GM23338 (cell line): ENCODE measurements at regions not wholly inside any gene's neighbourhood (a gene's known extent, or its start where the extent isn't known, plus 50 kb on each side); places are given as distances from the start of the nearest gene placed in this dataset.

Experiments used
- ATAC-seq: fragments of 200-7000 bp; cut with Tn5 transposase; 3 replicates; pipeline ENCODE4 v1.9.1; 2020
- DNase-seq: peaks from one replicate; pipeline ENCODE4 v3.0.0-alpha.2; 2015; ENCODE audit warnings: low spot score
- H2AFZ ChIP-seq: fragments of 200-600 bp; sonication (generic); 2 replicates; pipeline ENCODE4 v1.8.0; 2016; ENCODE audit warnings: antibody characterized with exemption, mild to moderate bottlenecking, moderate library complexity
- H3F3A ChIP-seq: fragments of 200-600 bp; sonication (generic); replicated peaks from 2 replicates; pipeline ENCODE4 v1.8.0; 2017; ENCODE audit warnings: antibody characterized with exemption, mixed run types, low read depth
- H3K27ac ChIP-seq: fragments of 200-600 bp; sonication (generic); 2 replicates; pipeline ENCODE4 v1.6.1; 2016; ENCODE audit warnings: low read depth
- H3K27me3 ChIP-seq: fragments of 200-600 bp; sonication (generic); 2 replicates; pipeline ENCODE4 v1.8.0; 2016; ENCODE audit warnings: mild to moderate bottlenecking, mixed run types, moderate library complexity; ENCODE audit not compliant: insufficient read depth
- H3K36me3 ChIP-seq: fragments of 200-600 bp; sonication (generic); 2 replicates; pipeline ENCODE4 v1.8.0; 2016; ENCODE audit warnings: mild to moderate bottlenecking; ENCODE audit not compliant: insufficient read depth
- H3K4me1 ChIP-seq: fragments of 200-600 bp; sonication (generic); 2 replicates; pipeline ENCODE4 v1.8.0; 2016; ENCODE audit warnings: mild to moderate bottlenecking, moderate library complexity; ENCODE audit not compliant: insufficient read depth
- H3K4me2 ChIP-seq: fragments of 200-600 bp; sonication (generic); 2 replicates; pipeline ENCODE4 v1.7.1; 2017; ENCODE audit warnings: mixed run types
- H3K4me3 ChIP-seq: fragments of 200-600 bp; sonication (generic); 2 replicates; pipeline ENCODE4 v1.6.1; 2016; ENCODE audit warnings: mixed run types
- H3K79me2 ChIP-seq: fragments of 200-600 bp; sonication (generic); replicated peaks from 2 replicates; pipeline ENCODE4 v1.8.0; 2017; ENCODE audit warnings: mild to moderate bottlenecking; ENCODE audit not compliant: insufficient read depth
- H3K9me2 ChIP-seq: fragments of 200-600 bp; sonication (generic); 2 replicates; pipeline ENCODE4 v1.8.0; 2017; ENCODE audit not compliant: insufficient read depth
- H4K20me1 ChIP-seq: fragments of 200-600 bp; sonication (generic); replicated peaks from 2 replicates; pipeline ENCODE4 v1.8.0; 2017; ENCODE audit warnings: mild to moderate bottlenecking; ENCODE audit not compliant: insufficient read depth
- H3K27ac Mint-ChIP-seq: 2 replicates; pipeline ENCODE4 v1.8.0; 2020; ENCODE audit warnings: inconsistent platforms, mild to moderate bottlenecking, moderate library complexity, mixed read lengths
- H3K27me3 Mint-ChIP-seq: 3 replicates; pipeline ENCODE4 v1.8.0; 2022; ENCODE audit warnings: low read depth, mild to moderate bottlenecking, moderate library complexity, mixed read lengths, inconsistent platforms; ENCODE audit not compliant: insufficient read depth, poor library complexity
- H3K36me3 Mint-ChIP-seq: 3 replicates; pipeline ENCODE4 v1.8.0; 2021; ENCODE audit warnings: low read depth, mild to moderate bottlenecking, inconsistent platforms, moderate library complexity, mixed read lengths
- H3K4me1 Mint-ChIP-seq: 3 replicates; pipeline ENCODE4 v1.8.0; 2020; ENCODE audit warnings: mild to moderate bottlenecking, inconsistent platforms, mixed read lengths
- H3K4me3 Mint-ChIP-seq: 3 replicates; pipeline ENCODE4 v1.8.0; 2021; ENCODE audit warnings: moderate library complexity, mild to moderate bottlenecking, inconsistent platforms, mixed read lengths
- H3K9me3 Mint-ChIP-seq: 3 replicates; pipeline ENCODE4 v1.8.0; 2020; ENCODE audit warnings: moderate library complexity, mild to moderate bottlenecking, inconsistent platforms, mixed read lengths
- CREB1 ChIP-seq: fragments of 250-450 bp; sonication (Bioruptor Pico); IDR thresholded peaks from 2 replicates; pipeline ENCODE4 v1.5.0; 2020; ENCODE audit warnings: low read depth, mild to moderate bottlenecking, moderate library complexity
- ETS1 ChIP-seq: IDR thresholded peaks from 2 replicates; pipeline ENCODE4 v1.6.1; 2016; ENCODE audit warnings: antibody characterized with exemption
- EZH2 ChIP-seq: fragments of 200-600 bp; sonication (generic); IDR thresholded peaks from one replicate; pipeline ENCODE4 v1.8.0; 2017; ENCODE audit warnings: antibody characterized with exemption, mild to moderate bottlenecking, low read depth; ENCODE audit not compliant: unreplicated experiment
- EZH2phosphoT487 ChIP-seq: fragments of 200-600 bp; sonication (generic); IDR thresholded peaks from one replicate; pipeline ENCODE4 v1.8.1; 2018; ENCODE audit warnings: antibody characterized with exemption; ENCODE audit not compliant: unreplicated experiment
- JUNB ChIP-seq: IDR thresholded peaks from one replicate; pipeline ENCODE4 v1.6.1; 2016; ENCODE audit warnings: antibody characterized with exemption; ENCODE audit not compliant: unreplicated experiment
- NANOG ChIP-seq: IDR thresholded peaks from 2 replicates; pipeline ENCODE4 v1.6.1; 2016; ENCODE audit warnings: antibody characterized with exemption, borderline replicate concordance
- POLR2AphosphoS5 ChIP-seq: IDR thresholded peaks from 2 replicates; pipeline ENCODE4 v1.6.1; 2016; ENCODE audit warnings: antibody characterized with exemption, low read depth
- STAT1 ChIP-seq: IDR thresholded peaks from one replicate; pipeline ENCODE4 v1.6.1; 2016; ENCODE audit warnings: antibody characterized with exemption; ENCODE audit not compliant: unreplicated experiment
- ZNF114 ChIP-seq: fragments of 250-450 bp; sonication (Bioruptor Pico); IDR thresholded peaks from 2 replicates; pipeline ENCODE4 v1.5.0; 2020; ENCODE audit warnings: mild to moderate bottlenecking, moderate library complexity
- TF ChIP-seq, protein P1 (sequence below), 2 experiments: fragments of 200-600 bp in 1 of 2; sonication (generic) in 1 of 2; conservative IDR thresholded peaks; 2 replicates each; pipeline versions ENCODE4 v1.5.1 to v1.6.1; 2016 to 2017; ENCODE audit warnings: antibody characterized with exemption in 2 of 2, low read depth in 2 of 2, mild to moderate bottlenecking in 2 of 2, moderate library complexity in 1 of 2
- TF ChIP-seq, protein P2 (sequence below): IDR thresholded peaks from one replicate; pipeline ENCODE4 v1.6.1; 2018; ENCODE audit warnings: antibody characterized with exemption; ENCODE audit not compliant: unreplicated experiment

DNA sequence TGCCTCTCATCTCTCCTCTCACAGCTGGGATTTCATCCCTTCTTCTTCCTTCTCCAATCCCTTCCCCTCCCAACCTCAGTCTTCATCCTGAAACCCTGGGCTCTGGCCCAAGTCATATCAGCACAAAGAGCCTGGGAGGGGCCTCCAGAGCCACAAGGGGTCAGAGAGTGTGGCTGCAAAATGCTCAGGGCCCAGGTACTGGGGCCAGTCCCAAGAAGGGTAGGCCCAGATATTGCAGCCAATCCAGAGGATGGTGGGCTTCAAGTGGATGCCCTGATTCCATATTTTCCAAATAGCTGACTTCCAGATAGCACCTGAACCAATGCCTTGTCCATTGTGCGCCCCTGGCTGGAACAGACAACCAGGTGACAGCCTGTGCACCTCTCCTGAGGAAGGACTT is 193.9 kb downstream of the MED10 start:
- Histone ChIP-seq H2AFZ (no peak overlapping the region), H3K4me3 (no peak overlapping the region), H3F3A (no peaks in the 10 kb centered on the region), H3K4me1 (no peaks in the 10 kb centered on the region), H3K4me2 (no peak overlapping the region), H3K27ac (no peak overlapping the region), H3K9me2 (no peaks in the 10 kb centered on the region), H3K27me3 (no peaks in the 10 kb centered on the region), H3K79me2 (no peaks in the 10 kb centered on the region), H3K36me3 (no peaks in the 10 kb centered on the region), H4K20me1 (no peaks in the 10 kb centered on the region)
- TF ChIP-seq CREB1 (CRISPR knock-in tag) = no peak
- TF ChIP-seq NANOG = no peak
- TF ChIP-seq, protein P1, sequence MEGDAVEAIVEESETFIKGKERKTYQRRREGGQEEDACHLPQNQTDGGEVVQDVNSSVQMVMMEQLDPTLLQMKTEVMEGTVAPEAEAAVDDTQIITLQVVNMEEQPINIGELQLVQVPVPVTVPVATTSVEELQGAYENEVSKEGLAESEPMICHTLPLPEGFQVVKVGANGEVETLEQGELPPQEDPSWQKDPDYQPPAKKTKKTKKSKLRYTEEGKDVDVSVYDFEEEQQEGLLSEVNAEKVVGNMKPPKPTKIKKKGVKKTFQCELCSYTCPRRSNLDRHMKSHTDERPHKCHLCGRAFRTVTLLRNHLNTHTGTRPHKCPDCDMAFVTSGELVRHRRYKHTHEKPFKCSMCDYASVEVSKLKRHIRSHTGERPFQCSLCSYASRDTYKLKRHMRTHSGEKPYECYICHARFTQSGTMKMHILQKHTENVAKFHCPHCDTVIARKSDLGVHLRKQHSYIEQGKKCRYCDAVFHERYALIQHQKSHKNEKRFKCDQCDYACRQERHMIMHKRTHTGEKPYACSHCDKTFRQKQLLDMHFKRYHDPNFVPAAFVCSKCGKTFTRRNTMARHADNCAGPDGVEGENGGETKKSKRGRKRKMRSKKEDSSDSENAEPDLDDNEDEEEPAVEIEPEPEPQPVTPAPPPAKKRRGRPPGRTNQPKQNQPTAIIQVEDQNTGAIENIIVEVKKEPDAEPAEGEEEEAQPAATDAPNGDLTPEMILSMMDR (conservative IDR thresholded peaks at IDR 0.05; ENCODE audit: low read depth in 2 of 2) = no peak
- no peak for TF ChIP-seq ETS1
- no peak for TF ChIP-seq JUNB
- TF ChIP-seq, protein P2, sequence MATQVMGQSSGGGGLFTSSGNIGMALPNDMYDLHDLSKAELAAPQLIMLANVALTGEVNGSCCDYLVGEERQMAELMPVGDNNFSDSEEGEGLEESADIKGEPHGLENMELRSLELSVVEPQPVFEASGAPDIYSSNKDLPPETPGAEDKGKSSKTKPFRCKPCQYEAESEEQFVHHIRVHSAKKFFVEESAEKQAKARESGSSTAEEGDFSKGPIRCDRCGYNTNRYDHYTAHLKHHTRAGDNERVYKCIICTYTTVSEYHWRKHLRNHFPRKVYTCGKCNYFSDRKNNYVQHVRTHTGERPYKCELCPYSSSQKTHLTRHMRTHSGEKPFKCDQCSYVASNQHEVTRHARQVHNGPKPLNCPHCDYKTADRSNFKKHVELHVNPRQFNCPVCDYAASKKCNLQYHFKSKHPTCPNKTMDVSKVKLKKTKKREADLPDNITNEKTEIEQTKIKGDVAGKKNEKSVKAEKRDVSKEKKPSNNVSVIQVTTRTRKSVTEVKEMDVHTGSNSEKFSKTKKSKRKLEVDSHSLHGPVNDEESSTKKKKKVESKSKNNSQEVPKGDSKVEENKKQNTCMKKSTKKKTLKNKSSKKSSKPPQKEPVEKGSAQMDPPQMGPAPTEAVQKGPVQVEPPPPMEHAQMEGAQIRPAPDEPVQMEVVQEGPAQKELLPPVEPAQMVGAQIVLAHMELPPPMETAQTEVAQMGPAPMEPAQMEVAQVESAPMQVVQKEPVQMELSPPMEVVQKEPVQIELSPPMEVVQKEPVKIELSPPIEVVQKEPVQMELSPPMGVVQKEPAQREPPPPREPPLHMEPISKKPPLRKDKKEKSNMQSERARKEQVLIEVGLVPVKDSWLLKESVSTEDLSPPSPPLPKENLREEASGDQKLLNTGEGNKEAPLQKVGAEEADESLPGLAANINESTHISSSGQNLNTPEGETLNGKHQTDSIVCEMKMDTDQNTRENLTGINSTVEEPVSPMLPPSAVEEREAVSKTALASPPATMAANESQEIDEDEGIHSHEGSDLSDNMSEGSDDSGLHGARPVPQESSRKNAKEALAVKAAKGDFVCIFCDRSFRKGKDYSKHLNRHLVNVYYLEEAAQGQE = no peak
- TF ChIP-seq EZH2phosphoT487 = no peak
- no peak for TF ChIP-seq STAT1
- no peak for TF ChIP-seq POLR2AphosphoS5
- TF ChIP-seq ZNF114 (CRISPR knock-in tag) = no peak
- no peak for TF ChIP-seq EZH2
- Mint-ChIP-seq H3K27ac (no peak overlapping the region), H3K27me3 (peaks cover 2% of the 10 kb centered on the region), H3K4me3 (no peak overlapping the region), H3K36me3 (peaks cover 4% of the 10 kb centered on the region; the same call in 2 of the 3 replicates), H3K9me3 (peaks cover 6% of the 10 kb centered on the region; the same call in 1 of the 3 replicates), H3K4me1 (no peaks in the 10 kb centered on the region)
- ATAC-seq (no peak), DNase-seq (no peak)
